ENCODE measurements at regions not wholly inside any gene's neighbourhood (a gene's known extent, or its start where the extent isn't known, plus 50 kb on each side); places are given as distances from the start of the nearest gene placed in this dataset.

GRCh38 chr2:155111070-155111469 is 412.6 kb downstream of the KCNJ3 start:
- TF ChIP-seq, protein P1, sequence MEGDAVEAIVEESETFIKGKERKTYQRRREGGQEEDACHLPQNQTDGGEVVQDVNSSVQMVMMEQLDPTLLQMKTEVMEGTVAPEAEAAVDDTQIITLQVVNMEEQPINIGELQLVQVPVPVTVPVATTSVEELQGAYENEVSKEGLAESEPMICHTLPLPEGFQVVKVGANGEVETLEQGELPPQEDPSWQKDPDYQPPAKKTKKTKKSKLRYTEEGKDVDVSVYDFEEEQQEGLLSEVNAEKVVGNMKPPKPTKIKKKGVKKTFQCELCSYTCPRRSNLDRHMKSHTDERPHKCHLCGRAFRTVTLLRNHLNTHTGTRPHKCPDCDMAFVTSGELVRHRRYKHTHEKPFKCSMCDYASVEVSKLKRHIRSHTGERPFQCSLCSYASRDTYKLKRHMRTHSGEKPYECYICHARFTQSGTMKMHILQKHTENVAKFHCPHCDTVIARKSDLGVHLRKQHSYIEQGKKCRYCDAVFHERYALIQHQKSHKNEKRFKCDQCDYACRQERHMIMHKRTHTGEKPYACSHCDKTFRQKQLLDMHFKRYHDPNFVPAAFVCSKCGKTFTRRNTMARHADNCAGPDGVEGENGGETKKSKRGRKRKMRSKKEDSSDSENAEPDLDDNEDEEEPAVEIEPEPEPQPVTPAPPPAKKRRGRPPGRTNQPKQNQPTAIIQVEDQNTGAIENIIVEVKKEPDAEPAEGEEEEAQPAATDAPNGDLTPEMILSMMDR (IDR thresholded peaks at IDR 0.05) = no peak
- TF ChIP-seq POLR2A (IDR thresholded peaks at IDR 0.05) (no peak), EP300 (IDR thresholded peaks at IDR 0.05) (no peak)

Data from ovary (tissue), 3 donors.